B cell (primary cell): ENCODE measurements at regions not wholly inside any gene's neighbourhood (a gene's known extent, or its start where the extent isn't known, plus 50 kb on each side); places are given as distances from the start of the nearest gene placed in this dataset.
A peak's percentile ranks its signal among the peaks of the same experiment; 100 is the strongest.

Experiments
- ATAC-seq: fragments of 200-7000 bp; cut with Tn5 transposase; one replicate; pipeline ENCODE4 v1.10.0; 2021; ENCODE audit warnings: low read depth, mild to moderate bottlenecking, moderate number of reproducible peaks, moderate library complexity
- CTCF ChIA-PET: fragments of 350-600 bp; sonication (Branson Sonifier 250); formaldehyde crosslinking; loops from one replicate; lab custom pipeline; 2021; ENCODE audit warnings: antibody characterized with exemption, inconsistent platforms; lab: Charles Lee
- POLR2A ChIA-PET: fragments of 350-600 bp; sonication (Branson Sonifier 250); formaldehyde crosslinking; loops from one replicate; lab custom pipeline; 2021; ENCODE audit warnings: antibody characterized with exemption; lab: Charles Lee
- DNase-seq: peaks from one replicate; pipeline ENCODE4 v3.0.0; 2013
- H2AFZ ChIP-seq: 2 replicates; pipeline ENCODE4 v1.6.1; 2012; ENCODE audit warnings: mild to moderate bottlenecking, low read depth, low read length; ENCODE audit not compliant: insufficient read depth, poor library complexity, severe bottlenecking
- H3K27ac ChIP-seq, 2 donors: 1 replicate in 1 of 2; 2 replicates in 1 of 2; pipeline ENCODE4 v1.5.1; 2012 to 2013; ENCODE audit warnings: low read length in 2 of 2, mild to moderate bottlenecking in 2 of 2, moderate library complexity in 1 of 2
- H3K27me3 ChIP-seq, 4 experiments: fragments of 200-600 bp in 1 of 4; sonication (generic) in 1 of 4; replicated peaks in 1 of 4; 1 replicate in 2 of 4; 2 replicates in 2 of 4; pipeline versions ENCODE4 v1.6.1 to v1.7.0; 2013 to 2016; ENCODE audit warnings: low read length in 3 of 4, mild to moderate bottlenecking in 2 of 4, mixed read lengths in 1 of 4, moderate library complexity in 1 of 4; ENCODE audit not compliant: insufficient read depth in 4 of 4, control insufficient read depth in 3 of 4; ENCODE audit errors: control extremely low read depth in 1 of 4
- H3K36me3 ChIP-seq, 2 experiments: replicated peaks in 1 of 2; 1 replicate in 1 of 2; 2 replicates in 1 of 2; pipeline versions ENCODE4 v1.6.1 to v1.7.1; 2013; ENCODE audit warnings: low read length in 1 of 2; ENCODE audit not compliant: insufficient read depth in 2 of 2, control insufficient read depth in 1 of 2; ENCODE audit errors: control extremely low read depth in 1 of 2, extremely low read depth in 1 of 2
- H3K4me1 ChIP-seq, 2 donors: fragments of 200-600 bp in 1 of 2; sonication (generic) in 1 of 2; 1 replicate in 1 of 2; 2 replicates in 1 of 2; pipeline versions ENCODE4 v1.5.1 to v1.6.1; 2013 to 2017; ENCODE audit warnings: low read length in 2 of 2; ENCODE audit not compliant: control insufficient read depth in 2 of 2, insufficient read depth in 2 of 2
- H3K4me2 ChIP-seq: replicated peaks from 2 replicates; pipeline ENCODE3; 2012; ENCODE audit warnings: mild to moderate bottlenecking, low read depth, low read length; ENCODE audit not compliant: poor library complexity, severe bottlenecking
- H3K4me3 ChIP-seq, 5 experiments: fragments of 200-600 bp in 1 of 5; sonication (generic) in 1 of 5; 1 replicate in 3 of 5; 2 replicates in 2 of 5; pipeline versions ENCODE4 v1.5.1 to v1.7.0; 2011 to 2016; ENCODE audit warnings: low read length in 4 of 5, mild to moderate bottlenecking in 4 of 5, low read depth in 2 of 5, control low read depth in 1 of 5, moderate library complexity in 1 of 5; ENCODE audit not compliant: insufficient read depth in 1 of 5; ENCODE audit errors: control extremely low read depth in 1 of 5, extremely low read depth in 1 of 5
- H3K79me2 ChIP-seq: fragments of 200-600 bp; sonication (generic); one replicate; pipeline ENCODE4 v1.6.0; 2016; ENCODE audit warnings: low read length; ENCODE audit not compliant: control insufficient read depth, insufficient read depth
- H3K9ac ChIP-seq: fragments of 200-600 bp; sonication (generic); 2 replicates; pipeline ENCODE4 v1.6.1; 2017; ENCODE audit warnings: mild to moderate bottlenecking, low read length, moderate library complexity
- H3K9me3 ChIP-seq, 3 donors: one replicate each; pipeline versions ENCODE4 v1.6.1 to v1.7.1; 2013; ENCODE audit warnings: low read length in 2 of 3; ENCODE audit not compliant: control insufficient read depth in 2 of 3, insufficient read depth in 1 of 3; ENCODE audit errors: control extremely low read depth in 1 of 3
- H4K20me1 ChIP-seq: 2 replicates; pipeline ENCODE4 v1.6.0; 2012; ENCODE audit warnings: mild to moderate bottlenecking, low read length; ENCODE audit not compliant: insufficient read depth, control insufficient read depth, poor library complexity, severe bottlenecking
- H3K27ac Mint-ChIP-seq: one replicate; pipeline ENCODE4 v1.8.0; 2021; ENCODE audit warnings: mixed read lengths
- H3K27me3 Mint-ChIP-seq: one replicate; pipeline ENCODE4 v1.8.0; 2021; ENCODE audit warnings: mixed read lengths
- H3K4me1 Mint-ChIP-seq: one replicate; pipeline ENCODE4 v1.8.0; 2021; ENCODE audit warnings: mixed read lengths
- H3K4me3 Mint-ChIP-seq: one replicate; pipeline ENCODE4 v1.8.0; 2021; ENCODE audit warnings: mixed read lengths
- H3K9me3 Mint-ChIP-seq: one replicate; pipeline ENCODE4 v1.8.0; 2022; ENCODE audit warnings: mixed read lengths; ENCODE audit not compliant: insufficient read depth
- CTCF ChIP-seq: fragments of 200-600 bp; IDR thresholded peaks from one replicate; pipeline ENCODE4 v1.8.0; 2022; ENCODE audit warnings: antibody characterized with exemption, mild to moderate bottlenecking
- EZH2 ChIP-seq: IDR thresholded peaks from 2 replicates; pipeline ENCODE4 v1.6.1; 2012; ENCODE audit warnings: borderline replicate concordance, low read depth, mild to moderate bottlenecking, moderate library complexity, low read length; ENCODE audit not compliant: insufficient read depth, poor library complexity, severe bottlenecking
- WGBS: methylation state at CpG from one replicate; pipeline ENCODE4 v1.1.5; 2013; ENCODE audit warnings: missing lambda C conversion rate; ENCODE audit not compliant: insufficient coverage; 5-methylcytosine and 5-hydroxymethylcytosine counted together
- intact Hi-C: fragments of 100-400 bp; cut with micrococcal nuclease; formaldehyde crosslinking; loops from one replicate; pipeline ENCODE4 v1.10.0; 2022

- Mint-ChIP-seq H3K4me3 (no peak overlapping the region), H3K9me3 (no peaks in the 10 kb centered on the region), H3K4me1 (peaks cover 16% of the 10 kb centered on the region), H3K27ac (peak overlapping the region; percentile 39), H3K27me3 (no peaks in the 10 kb centered on the region)
- Histone ChIP-seq H3K4me2 (peak overlapping the region; percentile 45), H3K9me3 (no peaks in the 10 kb centered on the region), H3K79me2 (no peaks in the 10 kb centered on the region), H3K4me3 (no peak overlapping the region), H2AFZ (peak overlapping the region; percentile 41), H4K20me1 (no peaks in the 10 kb centered on the region), H3K27ac (peak overlapping the region in 1 of 2 donors; percentile 15), H3K9ac (no peak overlapping the region), H3K27me3 (no peaks in the 10 kb centered on the region), H3K4me1 (peaks cover 13 to 17% of the 10 kb centered on the region in 2 donors), H3K36me3 (no peaks in the 10 kb centered on the region)
- ChIA-PET POLR2A (interaction anchor here (0.6 kb wide), 1 partner anchor 138 kb away, joined by 8 read pairs; no protein-coding TSS in a partner anchor), CTCF (interaction anchor here (0.8 kb wide), 1 partner anchor 540 kb away, joined by 3 read pairs; no protein-coding TSS in a partner anchor)
- ATAC-seq, result no peak
- intact Hi-C loops, result no loop called here
- TF ChIP-seq CTCF, result no peak
- no peak for TF ChIP-seq EZH2
- DNase-seq, result no peak
- WGBS, result 84% methylated on average over 7 of the region's 9 CpGs
Measured at GRCh38 chr6:14922706-14923460, 323.0 kb upstream of the JARID2 start.
